HEK293T (cell line): ENCODE measurements at regions not wholly inside any gene's neighbourhood (a gene's known extent, or its start where the extent isn't known, plus 50 kb on each side); places are given as distances from the start of the nearest gene placed in this dataset.

Experiments used
- CTCF ChIA-PET: fragments of 350-600 bp; formaldehyde crosslinking; extraction: SDS; loops from one replicate; lab custom pipeline; 2021; ENCODE audit warnings: antibody characterized with exemption, inconsistent platforms; lab: Yijun Ruan, JAX
- POLR2A ChIA-PET: fragments of 350-600 bp; formaldehyde crosslinking; extraction: SDS; loops from one replicate; lab custom pipeline; 2020; ENCODE audit warnings: antibody characterized with exemption, inconsistent platforms; lab: Yijun Ruan, JAX
- DNase-seq: peaks from one replicate; pipeline ENCODE4 v3.0.0; 2012; ENCODE audit warnings: mixed read lengths; ENCODE audit errors: extremely low spot score
- ARNT ChIP-seq: fragments of 450-650 bp; IDR thresholded peaks from 2 replicates; pipeline ENCODE4 v1.6.1; 2017; ENCODE audit warnings: mild to moderate bottlenecking
- BHLHE40 ChIP-seq: fragments of 450-650 bp; IDR thresholded peaks from 2 replicates; pipeline ENCODE4 v1.6.1; 2016; ENCODE audit warnings: mild to moderate bottlenecking, moderate library complexity, borderline replicate concordance
- CTBP1 ChIP-seq: fragments of 450-650 bp; IDR thresholded peaks from 2 replicates; pipeline ENCODE4 v1.6.1; 2016; ENCODE audit warnings: borderline replicate concordance
- ELF4 ChIP-seq: fragments of 450-650 bp; IDR thresholded peaks from 2 replicates; pipeline ENCODE4 v1.6.1; 2017; ENCODE audit warnings: antibody characterized with exemption
- FOXA1 ChIP-seq: fragments of 450-650 bp; IDR thresholded peaks from 2 replicates; pipeline ENCODE4 v1.6.1; 2016; ENCODE audit warnings: mild to moderate bottlenecking
- FOXK2 ChIP-seq: fragments of 450-650 bp; IDR thresholded peaks from 2 replicates; pipeline ENCODE4 v1.6.1; 2016; ENCODE audit warnings: mild to moderate bottlenecking
- FOXM1 ChIP-seq: fragments of 450-650 bp; IDR thresholded peaks from 2 replicates; pipeline ENCODE4 v1.6.1; 2017; ENCODE audit warnings: mild to moderate bottlenecking, borderline replicate concordance
- HDGF ChIP-seq: fragments of 450-650 bp; IDR thresholded peaks from 2 replicates; pipeline ENCODE4 v1.6.1; 2017; ENCODE audit warnings: antibody characterized with exemption, borderline replicate concordance
- L3MBTL2 ChIP-seq: fragments of 450-650 bp; conservative IDR thresholded peaks from 2 replicates; pipeline ENCODE4 v1.6.1; 2016; ENCODE audit warnings: mild to moderate bottlenecking
- LEF1 ChIP-seq: fragments of 450-650 bp; IDR thresholded peaks from 2 replicates; pipeline ENCODE4 v1.6.1; 2017; ENCODE audit warnings: mild to moderate bottlenecking, borderline replicate concordance
- NFRKB ChIP-seq: fragments of 450-650 bp; IDR thresholded peaks from 2 replicates; pipeline ENCODE4 v1.6.1; 2016; ENCODE audit warnings: mild to moderate bottlenecking, moderate library complexity
- SP1 ChIP-seq: fragments of 450-650 bp; IDR thresholded peaks from 2 replicates; pipeline ENCODE4 v1.6.1; 2017
- SUZ12 ChIP-seq: fragments of 450-650 bp; IDR thresholded peaks from 2 replicates; pipeline ENCODE4 v1.6.1; 2016; ENCODE audit warnings: mild to moderate bottlenecking
- TARDBP ChIP-seq: fragments of 450-650 bp; IDR thresholded peaks from 2 replicates; pipeline ENCODE4 v1.6.1; 2016
- ZNF384 ChIP-seq: fragments of 450-650 bp; IDR thresholded peaks from 2 replicates; pipeline ENCODE4 v1.6.1; 2016
- TF ChIP-seq, protein P1 (sequence below): fragments of 450-650 bp; IDR thresholded peaks from 2 replicates; pipeline ENCODE4 v1.6.1; 2016

DNA sequence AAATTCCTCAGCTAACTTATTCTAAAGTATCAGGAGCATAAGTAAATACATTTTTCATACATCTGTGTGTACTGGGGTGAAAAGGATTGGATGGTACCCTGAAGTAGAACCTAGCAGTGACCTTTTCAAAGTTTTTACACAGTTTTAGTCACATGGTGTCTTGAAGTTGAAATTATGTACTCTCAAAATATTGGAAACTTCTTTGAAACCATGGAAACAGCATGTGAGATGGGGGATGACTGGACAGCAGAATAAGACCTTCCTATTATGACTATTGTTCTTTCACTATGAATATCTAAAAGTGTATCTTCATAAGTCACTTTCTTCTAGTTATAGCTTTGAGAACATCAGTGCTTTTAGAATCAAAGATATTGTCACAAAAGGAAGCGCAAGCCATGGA lies 301.5 kb upstream of the ELAVL2 start:
- DNase-seq, result no peak
- CTCF ChIA-PET, result no interaction called here
- POLR2A ChIA-PET, result no interaction called here
- TF ChIP-seq SP1, result no peak
- no peak for TF ChIP-seq FOXM1
- TF ChIP-seq FOXK2, result no peak
- TF ChIP-seq HDGF, result no peak

DNA sequence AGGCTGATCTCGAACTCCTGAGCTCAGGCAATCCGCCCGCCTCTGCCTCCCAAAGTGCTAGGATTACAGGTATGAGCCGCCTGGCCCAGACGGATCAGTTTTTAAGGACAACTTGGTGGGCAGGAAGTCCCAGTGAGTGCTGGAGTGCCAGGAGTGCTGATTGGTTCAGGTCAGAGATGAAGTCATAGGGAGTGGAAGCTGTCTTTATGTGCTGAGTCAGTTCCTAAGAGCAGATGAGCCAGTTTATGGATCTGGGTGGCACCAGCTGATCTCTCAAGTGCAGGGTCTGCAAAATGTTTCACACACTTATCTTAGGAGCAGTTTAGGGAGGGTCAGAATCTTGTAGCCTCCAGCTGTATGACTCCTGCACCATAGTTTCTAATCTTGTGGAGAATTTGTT lies 292.1 kb upstream of the ELAVL2 start:
- ChIA-PET CTCF (no interaction called here), POLR2A (no interaction called here)
- no peak for TF ChIP-seq TARDBP
- TF ChIP-seq L3MBTL2, result no peak
- TF ChIP-seq BHLHE40, result no peak
- TF ChIP-seq FOXA1, result no peak
- TF ChIP-seq CTBP1, result no peak
- TF ChIP-seq, protein P1, sequence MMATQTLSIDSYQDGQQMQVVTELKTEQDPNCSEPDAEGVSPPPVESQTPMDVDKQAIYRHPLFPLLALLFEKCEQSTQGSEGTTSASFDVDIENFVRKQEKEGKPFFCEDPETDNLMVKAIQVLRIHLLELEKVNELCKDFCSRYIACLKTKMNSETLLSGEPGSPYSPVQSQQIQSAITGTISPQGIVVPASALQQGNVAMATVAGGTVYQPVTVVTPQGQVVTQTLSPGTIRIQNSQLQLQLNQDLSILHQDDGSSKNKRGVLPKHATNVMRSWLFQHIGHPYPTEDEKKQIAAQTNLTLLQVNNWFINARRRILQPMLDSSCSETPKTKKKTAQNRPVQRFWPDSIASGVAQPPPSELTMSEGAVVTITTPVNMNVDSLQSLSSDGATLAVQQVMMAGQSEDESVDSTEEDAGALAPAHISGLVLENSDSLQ, result no peak
- TF ChIP-seq ZNF384, result no peak
- TF ChIP-seq HDGF, result no peak
- DNase-seq, result no peak

DNA sequence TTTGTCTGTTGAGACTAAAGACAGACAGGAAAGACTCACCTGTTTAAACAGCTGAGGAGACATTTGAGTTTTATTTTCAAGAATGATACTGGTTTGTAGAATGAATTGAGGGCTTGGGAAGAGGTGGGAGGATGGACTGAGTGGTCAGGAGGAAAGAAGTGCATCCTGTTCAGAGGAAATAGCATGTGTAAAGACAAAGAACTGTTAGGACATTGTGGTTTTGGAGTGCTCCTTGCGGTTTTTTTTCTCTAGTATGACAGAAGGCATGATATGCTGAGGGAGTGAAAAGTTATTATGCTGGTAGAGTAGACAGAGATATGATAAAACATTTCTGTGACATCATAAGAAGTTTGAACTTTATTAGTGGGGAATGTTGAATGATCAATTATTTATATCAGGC lies 270.7 kb upstream of the ELAVL2 start:
- POLR2A ChIA-PET, result no interaction called here
- CTCF ChIA-PET, result no interaction called here
- TF ChIP-seq ZNF384 (no peak), BHLHE40 (no peak), FOXM1 (no peak), ELF4 (no peak), FOXA1 (no peak), NFRKB (no peak), ARNT (no peak), LEF1 (no peak), FOXK2 (no peak), SP1 (no peak), HDGF (no peak), L3MBTL2 (no peak), SUZ12 (no peak), CTBP1 (no peak), TARDBP (no peak)
- TF ChIP-seq, protein P1, result no peak
- DNase-seq, result no peak

DNA sequence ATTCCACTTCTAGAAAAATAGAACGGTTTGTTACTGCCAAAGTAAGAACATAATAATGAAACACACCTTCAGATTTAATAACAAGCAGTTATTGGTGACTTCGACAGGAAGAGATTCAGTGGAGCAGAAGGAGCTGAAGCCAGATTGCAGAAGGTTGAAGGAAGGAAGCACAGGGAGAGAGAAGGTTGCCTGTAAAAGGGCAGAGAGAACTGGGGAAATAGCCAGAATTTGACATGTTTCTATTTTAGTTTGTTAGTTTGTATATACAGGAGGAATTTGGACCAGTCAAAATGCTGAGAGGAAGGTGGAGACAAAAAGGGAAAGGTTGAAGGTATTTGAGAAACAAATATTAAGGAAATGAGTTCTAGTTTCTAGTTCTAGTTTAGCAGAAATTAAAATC lies 269.2 kb upstream of the ELAVL2 start:
- ChIA-PET POLR2A (no interaction called here), CTCF (no interaction called here)
- DNase-seq, result no peak
- TF ChIP-seq SP1, result no peak
- TF ChIP-seq HDGF, result no peak
- TF ChIP-seq, protein P1, result no peak
- no peak for TF ChIP-seq SUZ12
- no peak for TF ChIP-seq L3MBTL2
- TF ChIP-seq BHLHE40, result no peak
- TF ChIP-seq FOXK2, result no peak
- no peak for TF ChIP-seq FOXA1
- TF ChIP-seq ZNF384, result no peak
- no peak for TF ChIP-seq TARDBP
- TF ChIP-seq ARNT, result no peak
- TF ChIP-seq CTBP1, result no peak
- TF ChIP-seq LEF1, result no peak
- no peak for TF ChIP-seq ELF4

DNA sequence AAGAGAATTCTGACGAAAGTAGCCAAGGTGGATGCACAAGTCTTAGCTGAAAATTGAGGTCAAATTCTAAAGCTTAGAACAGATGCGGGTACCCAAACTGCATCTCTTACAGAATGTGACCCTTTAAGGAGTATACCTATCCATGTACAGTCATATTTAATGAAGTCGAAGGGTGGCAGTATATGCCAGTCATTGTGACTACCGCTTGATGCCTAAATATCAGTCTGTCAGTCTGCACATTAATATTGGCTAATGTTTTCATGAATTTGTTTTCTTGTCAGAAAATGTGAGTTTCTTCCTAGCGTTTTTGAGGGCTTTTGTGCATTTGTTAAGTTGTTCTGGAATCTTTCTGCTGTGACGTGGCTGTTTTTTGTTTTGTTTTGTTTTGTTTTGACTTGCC lies 264.5 kb upstream of the ELAVL2 start:
- peak; percentile 16 for DNase-seq
- TF ChIP-seq, protein P1, result peak; percentile 51; the same call in 1 of the 2 replicates
- TF ChIP-seq TARDBP (no peak), FOXA1 (no peak), FOXM1 (no peak), ZNF384 (no peak)
- ChIA-PET POLR2A (no interaction called here), CTCF (no interaction called here)

DNA sequence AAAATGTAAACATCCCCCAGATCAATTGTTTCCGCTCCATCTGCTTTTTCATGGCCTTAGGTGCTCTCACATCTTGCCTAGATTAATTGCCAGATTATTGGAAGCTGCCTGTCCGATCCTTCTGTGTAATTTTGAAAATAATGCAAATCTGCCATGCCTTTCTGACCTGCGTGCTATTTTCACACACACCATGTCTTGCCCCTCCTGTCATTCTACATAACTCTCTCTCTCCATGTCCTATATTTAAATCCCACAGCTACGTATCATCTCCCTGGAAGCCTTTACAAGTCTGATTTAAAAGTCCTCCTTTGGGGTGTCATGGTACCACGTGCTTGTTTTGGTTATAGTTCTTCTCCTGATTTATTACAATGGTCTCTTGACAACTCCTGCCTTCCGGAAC lies 247.6 kb upstream of the ELAVL2 start:
- TF ChIP-seq L3MBTL2 (no peak), SUZ12 (no peak), CTBP1 (no peak)
- ChIA-PET POLR2A (no interaction called here), CTCF (no interaction called here)
- no peak for DNase-seq

DNA sequence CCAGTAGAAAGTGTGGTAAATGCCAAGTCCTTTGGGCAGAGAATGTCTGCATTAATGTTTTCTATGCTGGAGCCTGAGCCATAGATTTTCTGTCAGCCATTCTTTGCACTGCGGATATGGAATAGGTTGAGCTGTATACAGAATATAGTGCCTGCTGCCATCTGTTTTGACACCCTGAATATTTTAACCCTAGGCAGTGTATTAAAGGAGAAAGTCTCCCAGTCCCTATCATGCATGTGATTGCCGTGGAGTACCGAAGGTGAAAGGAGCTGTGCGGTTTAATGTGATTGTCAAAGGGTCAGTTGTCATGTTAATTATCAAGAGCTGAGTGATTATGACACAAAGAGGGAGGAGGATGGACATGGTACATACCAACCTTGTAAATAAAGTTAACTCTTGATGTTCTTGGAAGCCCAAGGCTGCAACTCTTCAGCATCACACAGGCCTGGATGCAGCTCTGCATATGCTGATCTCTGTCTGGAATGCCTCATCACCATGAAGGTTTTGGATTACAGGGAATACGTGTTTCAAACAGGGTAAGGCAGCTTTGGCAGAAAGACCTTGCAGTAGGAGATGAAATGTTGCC lies 247.1 kb upstream of the ELAVL2 start:
- ChIA-PET CTCF (no interaction called here), POLR2A (no interaction called here)
- no peak for DNase-seq
- TF ChIP-seq LEF1 (no peak), HDGF (no peak), SP1 (no peak), ZNF384 (no peak), TARDBP (no peak)
